Activated CD4-positive, alpha-beta T cell treated with anti-CD3 and anti-CD28 coated beads, Interleukin-2, amount 50 U/mL, for 16 hours (primary cell): ENCODE measurements at regions not wholly inside any gene's neighbourhood (a gene's known extent, or its start where the extent isn't known, plus 50 kb on each side); places are given as distances from the start of the nearest gene placed in this dataset.

ENCODE experiments used
- DNase-seq: peaks from one replicate; pipeline ENCODE4 v3.0.0-alpha.2; 2020

- DNase-seq, result peak; percentile 43
Measured at GRCh38 chr11:116641561-116642045, 131.2 kb downstream of the BUD13 start.

GRCh38 chr11:116640641-116641402 is 132.0 kb downstream of the BUD13 start:
- DNase-seq, result no peak

GRCh38 chr11:116638463-116638862 is 134.3 kb downstream of the BUD13 start:
- no peak for DNase-seq

GRCh38 chr11:116637766-116638165 is 135.0 kb downstream of the BUD13 start:
- DNase-seq, result no peak

GRCh38 chr11:116636341-116636929 is 136.4 kb downstream of the BUD13 start:
- no peak for DNase-seq

DNA sequence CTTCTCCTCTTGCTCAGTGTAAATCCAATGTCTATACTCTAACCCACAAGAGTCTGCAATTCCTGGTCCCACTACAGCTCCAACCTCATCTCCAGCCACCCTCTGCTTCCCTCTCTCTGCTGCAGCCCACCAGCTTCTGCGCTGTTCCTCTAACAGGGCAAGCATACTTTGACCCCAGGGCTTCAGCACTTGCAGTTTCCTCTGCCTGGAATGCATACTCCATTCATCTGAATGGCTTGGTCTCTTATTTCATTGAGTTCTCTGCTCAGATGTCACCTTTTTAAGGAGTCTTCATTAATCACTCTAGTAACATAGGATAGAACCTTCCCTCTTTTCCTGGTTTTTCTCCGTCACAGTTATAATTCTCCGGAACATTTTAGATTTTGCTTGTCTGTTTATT is 141.6 kb downstream of the BUD13 start:
- no peak for DNase-seq

DNA sequence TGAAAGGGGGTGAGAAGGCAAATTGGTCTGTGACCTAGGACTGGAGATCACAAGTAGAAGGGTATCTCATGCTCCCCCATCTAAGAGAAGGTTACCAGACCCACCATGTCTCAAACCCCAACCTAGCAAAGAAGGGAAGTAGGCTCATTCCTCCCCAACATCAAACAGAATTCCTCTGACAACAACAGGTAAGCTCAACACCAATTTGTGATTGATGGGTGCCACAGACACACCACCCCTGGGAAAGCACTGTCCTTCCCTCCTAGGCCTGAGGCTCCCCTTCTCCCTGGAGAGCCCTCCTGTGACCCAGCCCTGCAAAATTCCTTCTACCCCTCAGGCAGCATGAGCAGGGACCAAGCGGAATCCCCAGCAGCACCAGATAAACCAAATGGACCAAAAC is 154.3 kb downstream of the BUD13 start:
- DNase-seq, result no peak

DNA sequence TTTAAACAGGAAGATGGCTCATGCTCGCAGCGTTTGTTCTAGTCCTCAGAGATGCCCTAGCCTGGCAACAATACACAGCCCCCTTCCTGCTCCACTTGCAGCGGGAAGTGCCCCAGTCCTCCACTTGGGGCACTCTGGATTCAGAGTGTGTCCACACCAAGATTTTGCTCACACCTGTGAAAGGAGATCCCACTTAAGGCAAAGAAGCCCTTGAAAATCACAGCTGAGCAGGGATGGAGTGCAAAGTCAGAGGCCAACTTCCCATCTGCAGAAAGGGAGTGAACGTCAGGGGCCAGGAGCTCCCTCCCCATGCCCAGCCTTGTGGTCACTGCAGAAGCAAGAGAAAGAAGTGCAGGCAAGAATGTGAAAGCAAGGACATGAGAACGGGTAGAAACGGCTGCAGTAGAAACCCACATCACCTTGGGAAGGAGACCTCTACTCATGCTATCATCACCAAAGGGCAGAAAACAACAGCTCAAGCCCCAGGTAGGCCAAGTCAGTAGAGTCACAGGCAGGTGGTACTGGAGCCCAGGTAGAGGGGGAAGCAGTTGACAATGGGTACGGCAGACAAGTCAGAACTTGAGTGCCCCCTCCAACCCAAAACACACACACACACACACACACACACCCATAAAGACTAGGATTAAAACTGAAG is 157.4 kb downstream of the BUD13 start:
- no peak for DNase-seq

GRCh38 chr11:116614306-116615210 is 158.2 kb downstream of the BUD13 start:
- no peak for DNase-seq

- DNase-seq, result no peak
Measured at GRCh38 chr11:116613206-116613875, 159.4 kb downstream of the BUD13 start.

DNA sequence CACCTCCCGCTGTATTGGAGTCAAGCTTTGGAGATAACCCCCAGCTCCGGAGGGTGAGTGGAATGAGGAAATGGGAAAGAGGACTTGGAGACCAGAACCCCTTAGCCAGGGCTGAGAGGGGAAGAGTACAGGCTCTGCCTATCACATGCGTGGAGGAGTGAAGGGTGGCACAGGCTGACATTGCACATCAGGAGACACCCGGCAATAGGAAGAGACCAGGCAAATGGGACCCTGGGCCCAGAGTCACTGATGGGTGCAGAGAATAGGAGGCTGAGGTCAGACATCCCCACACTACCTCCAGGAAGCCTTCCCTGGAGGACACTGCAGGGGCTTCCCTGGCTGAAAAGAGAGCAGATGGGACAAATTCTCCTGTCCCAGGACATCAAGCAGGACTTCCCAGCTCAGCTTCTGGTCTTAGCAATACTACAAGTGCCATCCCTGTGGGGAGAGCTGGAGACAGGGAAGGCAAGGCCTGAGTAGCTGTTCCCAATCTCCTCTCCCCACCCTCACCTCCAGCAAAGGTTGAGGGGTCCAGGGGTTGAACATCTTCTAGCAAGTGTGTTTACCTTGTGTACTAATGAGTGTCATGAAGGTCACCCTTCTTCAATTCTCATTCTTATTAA is 160.7 kb downstream of the BUD13 start:
- DNase-seq, result no peak

DNA sequence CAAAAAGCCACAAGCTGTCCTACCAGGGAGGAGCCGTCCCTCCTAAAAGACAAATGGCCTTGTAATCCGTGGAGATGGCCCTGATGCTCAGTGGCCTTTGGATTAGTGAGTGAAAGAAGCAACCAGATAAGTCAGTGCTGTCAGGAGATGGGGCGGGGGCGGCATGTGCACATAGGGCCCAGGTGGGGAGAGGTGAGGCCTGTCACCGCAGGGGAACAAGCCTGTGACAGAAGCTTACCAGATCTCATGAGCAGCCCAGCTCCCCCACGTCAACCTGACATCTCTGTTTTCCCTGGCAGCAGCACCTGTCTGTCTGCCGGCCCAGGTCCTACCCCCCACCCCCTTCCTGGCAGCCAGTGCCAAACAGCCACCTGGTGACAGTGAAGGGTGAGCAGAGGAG is 162.6 kb downstream of the BUD13 start:
- no peak for DNase-seq

GRCh38 chr11:116607027-116607426 is 165.8 kb downstream of the BUD13 start:
- DNase-seq, result no peak

GRCh38 chr11:116605543-116606459 is 167.0 kb downstream of the BUD13 start:
- DNase-seq, result peak; percentile 51

DNA sequence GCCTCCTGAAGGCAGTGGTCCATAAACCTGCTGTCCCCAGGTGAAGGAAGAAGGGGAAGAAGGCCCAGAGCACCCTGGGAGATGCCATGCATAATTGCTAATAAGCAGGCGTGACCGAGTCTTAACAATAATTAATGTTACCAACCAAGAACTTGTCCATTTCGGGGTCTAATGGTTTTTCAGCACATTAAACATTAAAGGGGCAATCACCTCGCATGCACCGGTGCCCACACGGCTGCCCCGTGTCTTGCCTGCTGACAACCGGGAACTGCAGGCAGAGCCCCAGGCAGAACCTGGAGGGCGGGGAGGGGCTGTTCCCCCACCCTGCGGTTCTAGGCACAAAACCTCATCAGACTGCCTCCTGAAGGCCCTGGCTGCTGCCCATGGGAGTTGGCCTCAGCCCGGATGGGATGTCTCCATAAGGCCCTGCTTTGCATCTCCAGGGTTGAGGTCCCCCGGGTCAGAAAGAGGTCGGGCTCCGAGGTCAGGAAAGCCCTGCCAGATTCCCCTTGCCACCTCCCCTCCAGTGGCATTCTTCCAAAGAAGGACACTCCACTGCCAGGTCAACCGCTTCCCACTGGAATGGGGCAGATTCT is 169.0 kb downstream of the BUD13 start:
- DNase-seq, result no peak

- no peak for DNase-seq
Measured at GRCh38 chr11:116602637-116602942, 170.2 kb downstream of the BUD13 start.

DNA sequence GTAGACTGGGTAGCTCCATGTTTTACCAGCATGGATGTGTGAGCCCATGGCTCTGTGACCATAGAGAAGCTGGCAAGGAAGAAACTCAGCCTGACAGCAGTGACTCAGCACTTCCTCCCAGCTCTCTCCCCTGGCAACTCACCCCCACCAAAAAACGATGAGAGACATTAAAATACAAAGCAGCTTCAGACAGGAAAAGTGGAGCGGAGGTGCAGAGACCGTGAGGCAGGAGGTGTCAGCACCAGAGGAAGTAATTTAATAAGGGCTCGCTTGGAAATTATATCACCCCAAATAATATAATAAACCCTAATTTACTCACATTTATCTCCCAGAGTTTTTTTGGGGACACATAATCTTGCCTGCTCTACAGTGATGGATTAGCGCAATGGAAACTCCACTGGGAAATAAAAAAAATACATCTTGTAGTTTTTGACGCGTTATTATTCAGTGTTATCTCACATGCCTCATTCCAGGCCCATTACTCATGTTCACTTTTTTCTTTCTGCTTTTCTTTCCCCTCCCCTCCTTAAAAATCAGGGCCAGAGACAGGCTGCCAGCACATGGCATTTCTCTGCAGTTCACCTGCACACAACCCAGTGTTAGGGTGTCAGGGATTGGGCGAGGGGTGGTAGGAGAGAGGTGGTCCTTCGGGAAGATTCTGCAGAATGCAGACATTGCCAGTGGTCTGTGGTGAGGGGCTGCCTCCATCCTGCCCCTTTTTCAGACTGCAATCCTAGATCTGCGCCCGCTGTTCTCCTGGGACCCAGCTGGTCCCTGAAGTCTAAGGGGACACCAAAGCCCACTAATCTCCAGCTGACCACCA is 170.8 kb downstream of the BUD13 start:
- peak; percentile 20 for DNase-seq

- DNase-seq, result no peak
Measured at GRCh38 chr11:116600930-116601329, 171.9 kb downstream of the BUD13 start.

DNA sequence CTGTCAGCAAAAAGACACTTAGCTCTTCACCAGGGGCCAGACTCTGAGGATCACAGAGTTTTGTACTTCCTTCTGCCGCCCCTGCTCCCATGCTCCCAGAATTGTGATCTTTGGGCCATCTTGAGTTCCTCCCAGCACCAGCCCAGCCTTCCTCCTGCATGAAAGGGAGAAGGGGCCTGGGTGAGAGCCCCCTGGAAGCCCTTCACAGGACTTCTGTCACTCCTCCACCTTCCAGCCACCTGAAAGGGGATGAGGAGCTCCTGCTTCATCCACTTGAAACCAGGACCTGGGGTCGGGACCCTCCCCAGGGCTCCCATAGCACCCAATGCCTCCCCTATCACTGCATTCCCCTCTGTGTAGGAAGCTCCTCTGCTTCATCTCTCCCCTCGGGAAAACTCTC is 174.2 kb downstream of the BUD13 start:
- no peak for DNase-seq

DNA sequence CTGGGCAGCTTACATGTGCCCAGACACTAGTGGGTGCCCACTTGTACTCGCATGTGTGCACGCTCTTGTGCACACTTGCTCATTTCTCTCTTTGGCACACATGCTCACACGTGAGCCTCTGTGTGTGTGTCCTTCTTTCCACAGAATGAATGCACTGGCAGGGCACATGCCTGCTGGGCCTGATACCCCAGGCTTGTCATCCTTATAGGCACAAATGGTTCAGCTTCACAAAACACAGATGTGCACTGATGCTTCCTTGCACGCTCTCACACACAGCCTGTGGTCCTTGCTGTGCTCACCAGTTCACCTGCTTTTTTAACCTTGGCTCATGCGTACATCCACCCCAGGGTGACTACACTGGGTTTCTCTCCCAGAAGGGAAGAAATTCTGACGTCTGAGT is 174.8 kb downstream of the BUD13 start:
- DNase-seq, result no peak
